ENCODE measurements at regions not wholly inside any gene's neighbourhood (a gene's known extent, or its start where the extent isn't known, plus 50 kb on each side); places are given as distances from the start of the nearest gene placed in this dataset.

DNA sequence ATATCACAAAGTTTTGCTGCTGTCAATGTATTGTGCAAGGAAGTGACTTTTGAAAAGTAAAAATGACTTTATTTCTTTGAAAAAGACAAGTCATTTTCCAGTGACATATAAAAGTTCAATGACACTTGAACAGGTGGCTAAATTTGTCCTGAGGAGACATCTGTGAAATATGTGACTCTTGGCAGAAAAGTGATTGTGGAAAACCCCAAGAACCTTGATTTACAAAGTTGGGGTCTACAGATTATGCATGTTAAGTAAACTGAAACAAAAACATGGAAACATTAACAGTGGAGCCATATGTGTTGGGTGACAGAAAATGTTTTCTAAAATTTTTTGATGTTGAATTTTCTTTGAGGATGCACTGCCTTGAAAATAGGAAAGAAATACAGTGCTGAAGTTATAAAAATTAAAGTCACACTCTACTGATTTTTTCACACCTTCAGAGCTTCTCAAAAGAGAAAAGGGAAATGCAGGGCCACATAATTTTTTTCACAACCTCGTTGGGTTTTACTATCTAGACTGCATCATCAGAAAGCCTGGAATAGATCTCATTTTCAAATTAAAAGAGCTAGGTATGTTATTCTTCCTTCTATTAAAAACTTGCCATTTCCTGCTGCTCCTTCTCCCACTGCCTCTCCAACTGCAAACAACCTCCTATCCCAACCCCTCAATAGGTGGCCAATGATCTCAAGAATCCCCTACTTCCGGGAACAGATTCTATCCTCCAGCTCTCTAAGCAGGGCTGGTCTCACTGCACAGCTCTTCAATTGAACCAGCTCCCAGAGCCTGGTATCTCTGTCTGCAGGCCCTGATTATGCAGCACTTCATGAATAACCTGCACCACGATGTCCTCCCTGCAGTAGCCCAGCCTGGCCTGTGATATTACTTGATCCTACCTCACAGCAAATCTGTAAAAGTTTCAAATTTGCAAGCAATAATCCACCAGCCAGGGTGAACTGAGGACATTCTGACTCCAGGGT, 570.8 kb upstream of the CPEB2 start:
- TF ChIP-seq, protein P1, sequence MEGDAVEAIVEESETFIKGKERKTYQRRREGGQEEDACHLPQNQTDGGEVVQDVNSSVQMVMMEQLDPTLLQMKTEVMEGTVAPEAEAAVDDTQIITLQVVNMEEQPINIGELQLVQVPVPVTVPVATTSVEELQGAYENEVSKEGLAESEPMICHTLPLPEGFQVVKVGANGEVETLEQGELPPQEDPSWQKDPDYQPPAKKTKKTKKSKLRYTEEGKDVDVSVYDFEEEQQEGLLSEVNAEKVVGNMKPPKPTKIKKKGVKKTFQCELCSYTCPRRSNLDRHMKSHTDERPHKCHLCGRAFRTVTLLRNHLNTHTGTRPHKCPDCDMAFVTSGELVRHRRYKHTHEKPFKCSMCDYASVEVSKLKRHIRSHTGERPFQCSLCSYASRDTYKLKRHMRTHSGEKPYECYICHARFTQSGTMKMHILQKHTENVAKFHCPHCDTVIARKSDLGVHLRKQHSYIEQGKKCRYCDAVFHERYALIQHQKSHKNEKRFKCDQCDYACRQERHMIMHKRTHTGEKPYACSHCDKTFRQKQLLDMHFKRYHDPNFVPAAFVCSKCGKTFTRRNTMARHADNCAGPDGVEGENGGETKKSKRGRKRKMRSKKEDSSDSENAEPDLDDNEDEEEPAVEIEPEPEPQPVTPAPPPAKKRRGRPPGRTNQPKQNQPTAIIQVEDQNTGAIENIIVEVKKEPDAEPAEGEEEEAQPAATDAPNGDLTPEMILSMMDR (conservative IDR thresholded peaks at IDR 0.05; ENCODE audit: low read depth, low read length) = no peak
- no peak for TF ChIP-seq EZH2 (IDR thresholded peaks at IDR 0.05; ENCODE audit: low read length, unreplicated experiment)
